ENCODE measurements at regions not wholly inside any gene's neighbourhood (a gene's known extent, or its start where the extent isn't known, plus 50 kb on each side); places are given as distances from the start of the nearest gene placed in this dataset.

DNA sequence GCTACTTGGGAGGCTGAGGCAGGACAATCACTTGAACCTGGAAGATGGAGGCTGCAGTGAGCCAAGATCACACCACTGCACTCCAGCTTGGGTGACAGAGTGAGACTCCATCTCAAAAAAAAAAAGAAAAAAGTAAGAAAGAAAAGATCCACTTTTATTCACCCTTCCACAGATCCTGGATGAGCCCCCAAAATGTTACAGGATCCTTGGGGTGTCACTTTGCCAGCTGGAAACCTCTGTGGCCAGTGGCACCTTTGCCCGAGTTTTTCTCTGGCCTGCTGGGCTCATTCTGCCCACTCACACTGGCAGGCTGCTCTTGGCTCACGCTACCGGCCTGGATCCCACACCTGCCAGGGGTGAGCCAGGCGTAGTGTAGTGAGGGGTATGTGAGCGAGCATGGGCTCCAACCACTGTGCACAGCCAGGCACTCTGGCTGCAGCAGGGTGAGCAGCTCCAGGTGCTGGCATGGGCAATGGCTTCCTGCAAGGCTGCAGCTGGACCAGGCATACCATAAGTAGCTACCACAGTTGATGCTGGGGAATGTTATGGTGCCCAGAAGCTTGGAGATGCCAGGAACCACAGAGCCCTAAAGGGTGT is 57.8 kb upstream of the C15orf39 start:
- Histone ChIP-seq H3K4me2 (ENCODE audit: low read depth, low read length, poor library complexity, severe bottlenecking) (no peak overlapping the region), H4K20me1 (ENCODE audit: insufficient read depth, low read length, poor library complexity, severe bottlenecking) (no peaks in the 10 kb centered on the region), H3K27me3 (ENCODE audit: insufficient read depth, low read length, poor library complexity, severe bottlenecking) (no peaks in the 10 kb centered on the region), H3K79me2 (ENCODE audit: insufficient read depth, low read length) (no peaks in the 10 kb centered on the region), H2AFZ (ENCODE audit: low read length) (no peak overlapping the region), H3K36me3 (ENCODE audit: insufficient read depth, low read length) (no peaks in the 10 kb centered on the region), H3K4me3 (ENCODE audit: low read length, poor library complexity, severe bottlenecking) (no peak overlapping the region), H3F3A (ENCODE audit: low read depth) (no peaks in the 10 kb centered on the region), H3K9ac (ENCODE audit: low read depth, low read length, poor library complexity, severe bottlenecking) (no peak overlapping the region), H3K4me1 (ENCODE audit: insufficient read depth, low read length, poor library complexity, severe bottlenecking) (no peaks in the 10 kb centered on the region), H3K9me2 (replicated peaks; ENCODE audit: low read depth, low read length) (no peaks in the 10 kb centered on the region), H3K9me3 (ENCODE audit: insufficient read depth, low read depth, low read length) (peaks cover 42% of the 10 kb centered on the region; the same call in 1 of the 2 replicates)
- TF ChIP-seq, protein P1, sequence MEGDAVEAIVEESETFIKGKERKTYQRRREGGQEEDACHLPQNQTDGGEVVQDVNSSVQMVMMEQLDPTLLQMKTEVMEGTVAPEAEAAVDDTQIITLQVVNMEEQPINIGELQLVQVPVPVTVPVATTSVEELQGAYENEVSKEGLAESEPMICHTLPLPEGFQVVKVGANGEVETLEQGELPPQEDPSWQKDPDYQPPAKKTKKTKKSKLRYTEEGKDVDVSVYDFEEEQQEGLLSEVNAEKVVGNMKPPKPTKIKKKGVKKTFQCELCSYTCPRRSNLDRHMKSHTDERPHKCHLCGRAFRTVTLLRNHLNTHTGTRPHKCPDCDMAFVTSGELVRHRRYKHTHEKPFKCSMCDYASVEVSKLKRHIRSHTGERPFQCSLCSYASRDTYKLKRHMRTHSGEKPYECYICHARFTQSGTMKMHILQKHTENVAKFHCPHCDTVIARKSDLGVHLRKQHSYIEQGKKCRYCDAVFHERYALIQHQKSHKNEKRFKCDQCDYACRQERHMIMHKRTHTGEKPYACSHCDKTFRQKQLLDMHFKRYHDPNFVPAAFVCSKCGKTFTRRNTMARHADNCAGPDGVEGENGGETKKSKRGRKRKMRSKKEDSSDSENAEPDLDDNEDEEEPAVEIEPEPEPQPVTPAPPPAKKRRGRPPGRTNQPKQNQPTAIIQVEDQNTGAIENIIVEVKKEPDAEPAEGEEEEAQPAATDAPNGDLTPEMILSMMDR (conservative IDR thresholded peaks at IDR 0.05; ENCODE audit: low read length), result no peak
- TF ChIP-seq EZH2phosphoT487 (IDR thresholded peaks at IDR 0.05; ENCODE audit: borderline replicate concordance), result no peak

DNA sequence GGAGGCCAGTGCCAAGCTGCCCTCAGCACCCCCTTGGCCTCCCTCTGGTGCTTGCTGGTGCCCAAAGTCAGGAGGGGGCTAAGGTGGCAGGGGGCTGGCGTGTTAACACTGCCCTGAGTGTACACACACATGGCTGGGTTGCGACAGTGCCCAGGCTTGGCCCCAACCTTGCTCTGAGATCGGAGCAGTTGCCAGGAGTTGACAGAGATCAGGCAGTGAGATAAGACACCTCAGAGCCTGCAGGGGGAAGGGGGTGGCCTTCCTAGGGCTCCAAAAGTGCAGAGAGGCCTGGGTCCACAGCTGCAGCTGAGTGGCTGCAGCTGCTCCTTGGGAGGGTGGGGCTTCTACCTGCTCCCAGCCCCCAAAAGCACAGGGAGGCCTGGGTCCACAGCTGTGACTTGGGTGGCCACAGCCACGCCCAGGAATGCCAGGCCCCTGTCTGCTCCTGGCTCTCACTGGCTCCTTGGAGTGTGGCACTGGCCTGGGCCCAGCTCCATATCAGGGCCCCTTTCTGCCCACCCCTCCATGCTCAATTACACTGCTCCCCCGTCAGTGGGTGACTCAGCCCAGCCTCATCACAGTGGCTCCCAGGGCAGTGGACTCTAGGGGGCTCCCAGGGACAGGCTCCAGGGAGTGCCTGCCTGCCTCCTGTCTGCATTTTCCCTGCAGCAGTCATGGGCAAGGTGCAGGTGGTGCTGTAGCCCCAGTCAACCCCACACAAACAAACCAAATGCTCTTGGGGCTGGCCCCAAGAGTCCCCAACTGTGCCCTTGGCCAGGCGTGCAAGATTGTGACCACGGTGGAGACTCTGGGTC is 56.4 kb upstream of the C15orf39 start:
- Histone ChIP-seq H3K9ac (ENCODE audit: low read depth, low read length, poor library complexity, severe bottlenecking) (no peak overlapping the region), H3K9me2 (replicated peaks; ENCODE audit: low read depth, low read length) (no peaks in the 10 kb centered on the region), H3K9me3 (ENCODE audit: insufficient read depth, low read depth, low read length) (peaks cover 42% of the 10 kb centered on the region; the same call in 1 of the 2 replicates), H3K4me1 (ENCODE audit: insufficient read depth, low read length, poor library complexity, severe bottlenecking) (peaks cover 8% of the 10 kb centered on the region), H3K27me3 (ENCODE audit: insufficient read depth, low read length, poor library complexity, severe bottlenecking) (no peaks in the 10 kb centered on the region), H3K4me3 (ENCODE audit: low read length, poor library complexity, severe bottlenecking) (no peak overlapping the region), H3K4me2 (ENCODE audit: low read depth, low read length, poor library complexity, severe bottlenecking) (no peak overlapping the region), H4K20me1 (ENCODE audit: insufficient read depth, low read length, poor library complexity, severe bottlenecking) (no peaks in the 10 kb centered on the region), H3F3A (ENCODE audit: low read depth) (no peaks in the 10 kb centered on the region), H3K79me2 (ENCODE audit: insufficient read depth, low read length) (no peaks in the 10 kb centered on the region), H3K36me3 (ENCODE audit: insufficient read depth, low read length) (no peaks in the 10 kb centered on the region), H2AFZ (ENCODE audit: low read length) (no peak overlapping the region)
- TF ChIP-seq, protein P1 (conservative IDR thresholded peaks at IDR 0.05; ENCODE audit: low read length), result peak; percentile 31; the same call in 1 of the 2 replicates
- no peak for TF ChIP-seq EZH2phosphoT487 (IDR thresholded peaks at IDR 0.05; ENCODE audit: borderline replicate concordance)

DNA sequence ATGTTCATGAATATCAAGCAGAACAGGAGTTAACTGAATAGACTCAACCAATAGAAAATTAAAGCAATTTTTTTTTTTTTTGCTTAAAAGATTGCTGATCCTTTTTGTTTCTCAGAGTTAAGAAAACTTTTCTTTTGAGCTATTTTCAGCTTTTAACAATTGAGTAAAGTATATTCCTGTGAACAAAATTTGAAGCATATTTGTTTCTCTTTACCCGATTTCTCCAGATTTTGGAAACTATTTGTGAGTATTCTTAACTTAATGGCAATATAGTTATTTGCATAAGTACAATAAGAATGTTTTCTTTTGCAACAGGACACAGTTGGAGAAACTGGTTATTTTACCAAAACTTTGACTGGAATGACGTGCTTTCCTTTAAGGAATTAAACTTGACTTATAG is 53.4 kb upstream of the C15orf39 start:
- peaks cover 24% of the 10 kb centered on the region; the same call in 1 of the 2 replicates for H3K9me3 ChIP-seq (ENCODE audit: insufficient read depth, low read depth, low read length)

More for the DNA sequence above, 53.4 kb upstream of the C15orf39 start:
- H3K4me3 ChIP-seq (ENCODE audit: low read length, poor library complexity, severe bottlenecking), result no peak overlapping the region
- no peaks in the 10 kb centered on the region for H3K36me3 ChIP-seq (ENCODE audit: insufficient read depth, low read length)
- H2AFZ ChIP-seq (ENCODE audit: low read length), result no peak overlapping the region
- H3K9me2 ChIP-seq (replicated peaks; ENCODE audit: low read depth, low read length), result no peaks in the 10 kb centered on the region
- H4K20me1 ChIP-seq (ENCODE audit: insufficient read depth, low read length, poor library complexity, severe bottlenecking), result no peaks in the 10 kb centered on the region
- TF ChIP-seq EZH2phosphoT487 (IDR thresholded peaks at IDR 0.05; ENCODE audit: borderline replicate concordance), result no peak
- TF ChIP-seq, protein P1 (conservative IDR thresholded peaks at IDR 0.05; ENCODE audit: low read length), result no peak
- no peaks in the 10 kb centered on the region for H3F3A ChIP-seq (ENCODE audit: low read depth)
- peaks cover 29% of the 10 kb centered on the region for H3K4me1 ChIP-seq (ENCODE audit: insufficient read depth, low read length, poor library complexity, severe bottlenecking)
- H3K4me2 ChIP-seq (ENCODE audit: low read depth, low read length, poor library complexity, severe bottlenecking), result no peak overlapping the region
- H3K27me3 ChIP-seq (ENCODE audit: insufficient read depth, low read length, poor library complexity, severe bottlenecking), result no peaks in the 10 kb centered on the region
- no peak overlapping the region for H3K9ac ChIP-seq (ENCODE audit: low read depth, low read length, poor library complexity, severe bottlenecking)
- no peaks in the 10 kb centered on the region for H3K79me2 ChIP-seq (ENCODE audit: insufficient read depth, low read length)
